SK-N-SH (cell line): ENCODE measurements at regions not wholly inside any gene's neighbourhood (a gene's known extent, or its start where the extent isn't known, plus 50 kb on each side); places are given as distances from the start of the nearest gene placed in this dataset.

Experiments
- CTCF ChIP-seq: fragments of 200-600 bp; sonication (generic); IDR thresholded peaks from 2 replicates; pipeline ENCODE4 v1.6.1; 2017; ENCODE audit warnings: antibody characterized with exemption, mild to moderate bottlenecking, moderate library complexity
- EP300 ChIP-seq, 2 experiments: IDR thresholded peaks; 2 replicates each; pipeline versions ENCODE4 v1.4.0 to v1.6.1; 2012; ENCODE audit warnings: borderline replicate concordance in 1 of 2, low read depth in 1 of 2, low read length in 1 of 2
- EZH2phosphoT487 ChIP-seq: fragments of 200-600 bp; sonication (generic); IDR thresholded peaks from 2 replicates; pipeline ENCODE4 v1.6.1; 2017; ENCODE audit warnings: low read depth, mixed run types, mild to moderate bottlenecking, antibody characterized with exemption, moderate library complexity, borderline replicate concordance
- FOSL2 ChIP-seq: IDR thresholded peaks from 2 replicates; pipeline ENCODE4 v1.4.0; 2012; ENCODE audit warnings: low read depth, mild to moderate bottlenecking, moderate library complexity, borderline replicate concordance
- FOXJ3 ChIP-seq: sonication (generic); formaldehyde crosslinking; IDR thresholded peaks from 2 replicates; pipeline ENCODE4 v1.5.1; 2020; ENCODE audit warnings: mild to moderate bottlenecking, missing genetic modification reagents
- MAX ChIP-seq: IDR thresholded peaks from 2 replicates; pipeline ENCODE4 v1.4.0; 2012; ENCODE audit warnings: low read depth
- NRF1 ChIP-seq: IDR thresholded peaks from 2 replicates; pipeline ENCODE4 v1.6.1; 2012; ENCODE audit warnings: low read depth, mild to moderate bottlenecking, low read length
- POLR2AphosphoS5 ChIP-seq: IDR thresholded peaks from 2 replicates; pipeline ENCODE4 v1.6.1; 2012; ENCODE audit warnings: low read depth, low read length
- RAD21 ChIP-seq: IDR thresholded peaks from 2 replicates; pipeline ENCODE4 v1.6.1; 2012; ENCODE audit warnings: mild to moderate bottlenecking, low read length
- RCOR1 ChIP-seq: fragments of 150-350 bp; IDR thresholded peaks from 2 replicates; pipeline ENCODE4 v1.6.1; 2017; ENCODE audit warnings: antibody characterized with exemption, low read length
- TEAD4 ChIP-seq: IDR thresholded peaks from 2 replicates; pipeline ENCODE4 v1.4.0; 2012; ENCODE audit warnings: mild to moderate bottlenecking, borderline replicate concordance; ENCODE audit not compliant: insufficient read depth
- ZBTB33 ChIP-seq: IDR thresholded peaks from 2 replicates; pipeline ENCODE4 v1.4.0; 2012; ENCODE audit warnings: low read depth, borderline replicate concordance
- TF ChIP-seq, protein P1 (sequence below): IDR thresholded peaks from 2 replicates; pipeline ENCODE4 v1.6.1; 2012; ENCODE audit warnings: mild to moderate bottlenecking, low read depth, low read length, moderate library complexity

DNA sequence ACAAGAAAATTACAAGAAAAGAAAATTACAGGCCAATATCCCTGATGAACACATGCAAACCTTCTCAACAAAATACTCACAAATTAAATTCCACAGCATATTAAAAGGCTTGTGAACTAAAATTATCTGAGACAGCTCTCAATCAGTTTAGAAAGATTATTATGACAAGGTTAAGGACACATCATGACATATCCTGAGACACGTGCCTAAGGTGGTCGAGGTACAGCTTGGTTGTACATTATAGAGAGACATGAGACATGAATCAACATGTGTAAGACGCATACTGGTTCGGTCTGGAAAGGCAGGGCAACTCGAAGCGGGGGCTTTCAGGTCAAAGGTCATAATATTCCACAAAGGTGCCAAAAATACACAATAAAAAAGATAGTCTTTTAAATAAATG is 598.3 kb upstream of the REG3G start:
- TF ChIP-seq MAX (no peak), NRF1 (no peak), POLR2AphosphoS5 (no peak), EZH2phosphoT487 (no peak), EP300 (IDR thresholded peaks at IDR 0.05; ENCODE audit: borderline replicate concordance in 1 of 2, low read depth in 1 of 2, low read length in 1 of 2) (no peak), ZBTB33 (no peak), CTCF (no peak), RCOR1 (no peak), FOXJ3 (CRISPR knock-in tag) (no peak), FOSL2 (no peak), TEAD4 (no peak), RAD21 (no peak)
- TF ChIP-seq, protein P1, sequence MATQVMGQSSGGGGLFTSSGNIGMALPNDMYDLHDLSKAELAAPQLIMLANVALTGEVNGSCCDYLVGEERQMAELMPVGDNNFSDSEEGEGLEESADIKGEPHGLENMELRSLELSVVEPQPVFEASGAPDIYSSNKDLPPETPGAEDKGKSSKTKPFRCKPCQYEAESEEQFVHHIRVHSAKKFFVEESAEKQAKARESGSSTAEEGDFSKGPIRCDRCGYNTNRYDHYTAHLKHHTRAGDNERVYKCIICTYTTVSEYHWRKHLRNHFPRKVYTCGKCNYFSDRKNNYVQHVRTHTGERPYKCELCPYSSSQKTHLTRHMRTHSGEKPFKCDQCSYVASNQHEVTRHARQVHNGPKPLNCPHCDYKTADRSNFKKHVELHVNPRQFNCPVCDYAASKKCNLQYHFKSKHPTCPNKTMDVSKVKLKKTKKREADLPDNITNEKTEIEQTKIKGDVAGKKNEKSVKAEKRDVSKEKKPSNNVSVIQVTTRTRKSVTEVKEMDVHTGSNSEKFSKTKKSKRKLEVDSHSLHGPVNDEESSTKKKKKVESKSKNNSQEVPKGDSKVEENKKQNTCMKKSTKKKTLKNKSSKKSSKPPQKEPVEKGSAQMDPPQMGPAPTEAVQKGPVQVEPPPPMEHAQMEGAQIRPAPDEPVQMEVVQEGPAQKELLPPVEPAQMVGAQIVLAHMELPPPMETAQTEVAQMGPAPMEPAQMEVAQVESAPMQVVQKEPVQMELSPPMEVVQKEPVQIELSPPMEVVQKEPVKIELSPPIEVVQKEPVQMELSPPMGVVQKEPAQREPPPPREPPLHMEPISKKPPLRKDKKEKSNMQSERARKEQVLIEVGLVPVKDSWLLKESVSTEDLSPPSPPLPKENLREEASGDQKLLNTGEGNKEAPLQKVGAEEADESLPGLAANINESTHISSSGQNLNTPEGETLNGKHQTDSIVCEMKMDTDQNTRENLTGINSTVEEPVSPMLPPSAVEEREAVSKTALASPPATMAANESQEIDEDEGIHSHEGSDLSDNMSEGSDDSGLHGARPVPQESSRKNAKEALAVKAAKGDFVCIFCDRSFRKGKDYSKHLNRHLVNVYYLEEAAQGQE: no peak
